Colonic mucosa (tissue), 4 donors: ENCODE measurements at regions not wholly inside any gene's neighbourhood (a gene's known extent, or its start where the extent isn't known, plus 50 kb on each side); places are given as distances from the start of the nearest gene placed in this dataset.

Experiments used
- DNase-seq: peaks from one replicate; pipeline ENCODE4 v3.0.0-alpha.2; 2020
- H3K27ac ChIP-seq: fragments of 200-600 bp; one replicate; pipeline ENCODE4 v1.8.0; 2021
- H3K27me3 ChIP-seq: fragments of 200-600 bp; one replicate; pipeline ENCODE4 v1.8.0; 2021
- H3K36me3 ChIP-seq: fragments of 200-600 bp; one replicate; pipeline ENCODE4 v1.8.0; 2021
- H3K4me1 ChIP-seq: fragments of 200-600 bp; one replicate; pipeline ENCODE4 v1.8.0; 2021; ENCODE audit warnings: mild to moderate bottlenecking
- H3K4me3 ChIP-seq: fragments of 200-600 bp; one replicate; pipeline ENCODE4 v1.8.0; 2021
- H3K9ac ChIP-seq, 2 donors: one replicate each; pipeline ENCODE4 v1.7.0; 2013; ENCODE audit warnings: control low read depth in 2 of 2, low read depth in 2 of 2, low read length in 2 of 2
- H3K9me3 ChIP-seq: fragments of 200-600 bp; one replicate; pipeline ENCODE4 v1.8.0; 2021
- CTCF ChIP-seq: fragments of 200-600 bp; IDR thresholded peaks from one replicate; pipeline ENCODE4 v1.8.0; 2022; ENCODE audit warnings: antibody characterized with exemption, mild to moderate bottlenecking
- intact Hi-C: fragments of 100-400 bp; cut with DNase I; formaldehyde crosslinking; loops from one replicate; pipeline ENCODE4 v1.14.1; 2022
- donor health status: healthy.
- donor health status: DM: no; HTN: no; CAD: no.
- donor health status: DM: no; HTN: no; CAD: no.

GRCh38 chr14:31990183-31990857, 86.8 kb upstream of the ARHGAP5 start:
- Histone ChIP-seq H3K9ac (no peak overlapping the region), H3K36me3 (no peaks in the 10 kb centered on the region), H3K4me3 (no peak overlapping the region), H3K4me1 (no peaks in the 10 kb centered on the region), H3K9me3 (no peaks in the 10 kb centered on the region), H3K27ac (no peak overlapping the region), H3K27me3 (no peaks in the 10 kb centered on the region)
- no peak for TF ChIP-seq CTCF
- no peak for DNase-seq
- intact Hi-C loops, result no loop called here

- no peak for DNase-seq
- Histone ChIP-seq H3K4me3 (no peak overlapping the region), H3K27ac (no peak overlapping the region)
These were observed 86.1 kb upstream of the ARHGAP5 start for GRCh38 chr14:31990926-31991572.

GRCh38 chr14:31992011-31992447, 85.1 kb upstream of the ARHGAP5 start:
- no peak overlapping the region for H3K9ac ChIP-seq
- no peaks in the 10 kb centered on the region for H3K27me3 ChIP-seq
- DNase-seq, result no peak
- no peak overlapping the region for H3K4me3 ChIP-seq
- TF ChIP-seq CTCF, result no peak
- H3K9me3 ChIP-seq, result no peaks in the 10 kb centered on the region
- H3K4me1 ChIP-seq, result no peaks in the 10 kb centered on the region
- intact Hi-C loops, result no loop called here
- no peaks in the 10 kb centered on the region for H3K36me3 ChIP-seq
- H3K27ac ChIP-seq, result no peak overlapping the region

More at GRCh38 chr14:31990926-31991572, 86.1 kb upstream of the ARHGAP5 start:
- H3K9me3 ChIP-seq, result no peaks in the 10 kb centered on the region
- no peaks in the 10 kb centered on the region for H3K4me1 ChIP-seq
- no peak for TF ChIP-seq CTCF
- no peaks in the 10 kb centered on the region for H3K36me3 ChIP-seq
- intact Hi-C loops, result no loop called here
- no peaks in the 10 kb centered on the region for H3K27me3 ChIP-seq
- no peak overlapping the region for H3K9ac ChIP-seq

GRCh38 chr14:31993521-31993951, 83.6 kb upstream of the ARHGAP5 start:
- no peak overlapping the region for H3K27ac ChIP-seq
- H3K36me3 ChIP-seq, result no peaks in the 10 kb centered on the region
- no peaks in the 10 kb centered on the region for H3K4me1 ChIP-seq
- TF ChIP-seq CTCF, result no peak
- H3K9ac ChIP-seq, result no peak overlapping the region
- no peak for DNase-seq
- no peak overlapping the region for H3K4me3 ChIP-seq
- H3K9me3 ChIP-seq, result no peaks in the 10 kb centered on the region
- H3K27me3 ChIP-seq, result no peaks in the 10 kb centered on the region
- intact Hi-C loops, result no loop called here

- no peaks in the 10 kb centered on the region for H3K27me3 ChIP-seq
- TF ChIP-seq CTCF, result no peak
- no peak for DNase-seq
- H3K4me3 ChIP-seq, result no peak overlapping the region
- intact Hi-C loops, result no loop called here
- H3K36me3 ChIP-seq, result no peaks in the 10 kb centered on the region
- no peaks in the 10 kb centered on the region for H3K9me3 ChIP-seq
- H3K27ac ChIP-seq, result no peak overlapping the region
- no peaks in the 10 kb centered on the region for H3K4me1 ChIP-seq
- no peak overlapping the region for H3K9ac ChIP-seq
These were observed 82.6 kb upstream of the ARHGAP5 start for GRCh38 chr14:31994391-31995033.
